H9 (cell line): ENCODE measurements at regions not wholly inside any gene's neighbourhood (a gene's known extent, or its start where the extent isn't known, plus 50 kb on each side); places are given as distances from the start of the nearest gene placed in this dataset.
"Not testable (repeated sequence)": the region's sequence is repeated elsewhere in the genome, so short reads cannot be mapped to it uniquely, and the experiment has no call there.

Experiments
- DNase-seq: peaks from one replicate; pipeline ENCODE4 v3.0.0-alpha.2; 2017
- H2AFZ ChIP-seq: one replicate; pipeline ENCODE4 v1.6.1; 2013; ENCODE audit warnings: mild to moderate bottlenecking, low read length, control low read depth, moderate library complexity
- H2AK5ac ChIP-seq: 2 replicates; pipeline ENCODE4 v1.6.1; 2013; ENCODE audit warnings: low read length, control low read depth, mixed read lengths; ENCODE audit not compliant: insufficient read length
- H2BK120ac ChIP-seq: one replicate; pipeline ENCODE4 v1.6.1; 2013; ENCODE audit warnings: low read depth, mild to moderate bottlenecking, low read length, control low read depth, inconsistent platforms; ENCODE audit not compliant: poor library complexity, severe bottlenecking
- H2BK12ac ChIP-seq: 2 replicates; pipeline ENCODE4 v1.6.1; 2013; ENCODE audit warnings: low read length, control low read depth, mixed read lengths, low read depth; ENCODE audit not compliant: insufficient read length
- H2BK15ac ChIP-seq: 2 replicates; pipeline ENCODE4 v1.6.1; 2013; ENCODE audit warnings: low read depth, low read length, control low read depth
- H2BK20ac ChIP-seq: one replicate; pipeline ENCODE4 v1.6.1; 2013; ENCODE audit warnings: low read depth, mild to moderate bottlenecking, low read length, control low read depth, inconsistent platforms; ENCODE audit not compliant: poor library complexity, severe bottlenecking
- H2BK5ac ChIP-seq: 2 replicates; pipeline ENCODE4 v1.6.1; 2013; ENCODE audit warnings: low read length, control low read depth, mixed read lengths; ENCODE audit not compliant: insufficient read length
- H3K14ac ChIP-seq: 2 replicates; pipeline ENCODE4 v1.6.1; 2013; ENCODE audit warnings: low read length, control low read depth; ENCODE audit not compliant: insufficient read depth
- H3K18ac ChIP-seq: 2 replicates; pipeline ENCODE4 v1.6.1; 2013; ENCODE audit warnings: low read depth, mild to moderate bottlenecking, mixed read lengths, low read length, control low read depth; ENCODE audit not compliant: insufficient read length
- H3K23ac ChIP-seq: 2 replicates; pipeline ENCODE4 v1.6.1; 2013; ENCODE audit warnings: low read length, control low read depth, mixed read lengths, low read depth; ENCODE audit not compliant: insufficient read length
- H3K23me2 ChIP-seq: 2 replicates; pipeline ENCODE4 v1.6.1; 2013; ENCODE audit warnings: low read depth, mild to moderate bottlenecking, mixed read lengths, low read length, control low read depth; ENCODE audit not compliant: insufficient read length, poor library complexity, severe bottlenecking
- H3K27ac ChIP-seq: 2 replicates; pipeline ENCODE4 v1.5.1; 2013; ENCODE audit warnings: low read length, control low read depth, mixed read lengths, low read depth; ENCODE audit not compliant: insufficient read length
- H3K27me3 ChIP-seq: 2 replicates; pipeline ENCODE4 v1.6.1; 2013; ENCODE audit warnings: low read length, control low read depth, inconsistent platforms; ENCODE audit not compliant: insufficient read depth
- H3K4ac ChIP-seq: 2 replicates; pipeline ENCODE4 v1.6.1; 2013; ENCODE audit warnings: low read depth, mild to moderate bottlenecking, control low read depth, inconsistent platforms, low read length, moderate library complexity
- H3K4me1 ChIP-seq: 2 replicates; pipeline ENCODE4 v1.6.1; 2013; ENCODE audit warnings: low read length, control low read depth, inconsistent platforms; ENCODE audit not compliant: insufficient read depth
- H3K4me2 ChIP-seq: 2 replicates; pipeline ENCODE4 v1.6.1; 2013; ENCODE audit warnings: low read length, control low read depth, mixed read lengths; ENCODE audit not compliant: insufficient read length, insufficient read depth
- H3K56ac ChIP-seq: 2 replicates; pipeline ENCODE4 v1.6.1; 2013; ENCODE audit warnings: low read depth, mild to moderate bottlenecking, mixed read lengths, low read length, control low read depth; ENCODE audit not compliant: insufficient read length
- H3K79me1 ChIP-seq: 2 replicates; pipeline ENCODE4 v1.6.1; 2013; ENCODE audit warnings: low read depth, mild to moderate bottlenecking, moderate library complexity, low read length, control low read depth, inconsistent platforms; ENCODE audit not compliant: insufficient read depth, poor library complexity, severe bottlenecking
- H3K79me2 ChIP-seq: 2 replicates; pipeline ENCODE4 v1.6.1; 2013; ENCODE audit warnings: low read length, control low read depth, inconsistent platforms; ENCODE audit not compliant: insufficient read depth
- H3K9ac ChIP-seq: 2 replicates; pipeline ENCODE4 v1.6.1; 2013; ENCODE audit warnings: low read length, control low read depth, mixed read lengths; ENCODE audit not compliant: insufficient read length; ENCODE audit errors: extremely low read depth
- H3K9me3 ChIP-seq: one replicate; pipeline ENCODE4 v1.6.1; 2013; ENCODE audit warnings: low read depth, low read length, inconsistent platforms; ENCODE audit not compliant: control insufficient read depth
- H3T11ph ChIP-seq: one replicate; pipeline ENCODE4 v1.6.1; 2013; ENCODE audit warnings: mild to moderate bottlenecking, low read length, control low read depth, inconsistent platforms
- H4K20me1 ChIP-seq: one replicate; pipeline ENCODE4 v1.6.1; 2013; ENCODE audit not compliant: control insufficient read depth, insufficient read length, insufficient read depth
- H4K5ac ChIP-seq: 2 replicates; pipeline ENCODE4 v1.6.1; 2013; ENCODE audit warnings: low read depth, mild to moderate bottlenecking, mixed read lengths, low read length, control low read depth; ENCODE audit not compliant: insufficient read length
- H4K8ac ChIP-seq: replicated peaks from 2 replicates; pipeline ENCODE4 v1.6.1; 2013; ENCODE audit warnings: low read length, control low read depth, mixed read lengths, low read depth; ENCODE audit not compliant: insufficient read length
- H4K91ac ChIP-seq: 2 replicates; pipeline ENCODE4 v1.6.1; 2013; ENCODE audit warnings: low read depth, mild to moderate bottlenecking, moderate library complexity, mixed read lengths, low read length, control low read depth; ENCODE audit not compliant: insufficient read length
- H3K27ac Mint-ChIP-seq, 3 experiments: 2 replicates in 2 of 3; 3 replicates in 1 of 3; pipeline ENCODE4 v1.8.0; 2020 to 2021; ENCODE audit warnings: mixed read lengths in 3 of 3, mild to moderate bottlenecking in 1 of 3, moderate library complexity in 1 of 3
- H3K27me3 Mint-ChIP-seq: 2 replicates; pipeline ENCODE4 v1.8.0; 2021; ENCODE audit warnings: low read depth, mild to moderate bottlenecking, moderate library complexity, mixed read lengths
- H3K36me3 Mint-ChIP-seq, 3 experiments: 2 replicates in 2 of 3; 3 replicates in 1 of 3; pipeline ENCODE4 v1.8.0; 2020 to 2021; ENCODE audit warnings: low read depth in 3 of 3, mixed read lengths in 3 of 3; ENCODE audit not compliant: insufficient read depth in 1 of 3
- H3K4me1 Mint-ChIP-seq, 2 experiments: 2 replicates each; pipeline ENCODE4 v1.8.0; 2020; ENCODE audit warnings: mixed read lengths in 2 of 2
- H3K4me3 Mint-ChIP-seq, 2 experiments: 2 replicates in 1 of 2; 3 replicates in 1 of 2; pipeline ENCODE4 v1.8.0; 2020 to 2021; ENCODE audit warnings: mild to moderate bottlenecking in 2 of 2, mixed read lengths in 2 of 2, moderate library complexity in 1 of 2
- H3K9me3 Mint-ChIP-seq, 2 experiments: 2 replicates in 1 of 2; 3 replicates in 1 of 2; pipeline ENCODE4 v1.8.0; 2020; ENCODE audit warnings: mild to moderate bottlenecking in 2 of 2, mixed read lengths in 2 of 2, moderate library complexity in 1 of 2
- WGBS: extraction: QIAGEN DNeasy Blood & Tissue Kit; methylation state at CpG from one replicate; pipeline ENCODE4 v1.1.7; 2013; ENCODE audit warnings: missing lambda C conversion rate, low lambda C conversion rate, mixed read lengths; ENCODE audit not compliant: insufficient read length; ENCODE audit errors: extremely low coverage; 5-methylcytosine and 5-hydroxymethylcytosine counted together

DNA sequence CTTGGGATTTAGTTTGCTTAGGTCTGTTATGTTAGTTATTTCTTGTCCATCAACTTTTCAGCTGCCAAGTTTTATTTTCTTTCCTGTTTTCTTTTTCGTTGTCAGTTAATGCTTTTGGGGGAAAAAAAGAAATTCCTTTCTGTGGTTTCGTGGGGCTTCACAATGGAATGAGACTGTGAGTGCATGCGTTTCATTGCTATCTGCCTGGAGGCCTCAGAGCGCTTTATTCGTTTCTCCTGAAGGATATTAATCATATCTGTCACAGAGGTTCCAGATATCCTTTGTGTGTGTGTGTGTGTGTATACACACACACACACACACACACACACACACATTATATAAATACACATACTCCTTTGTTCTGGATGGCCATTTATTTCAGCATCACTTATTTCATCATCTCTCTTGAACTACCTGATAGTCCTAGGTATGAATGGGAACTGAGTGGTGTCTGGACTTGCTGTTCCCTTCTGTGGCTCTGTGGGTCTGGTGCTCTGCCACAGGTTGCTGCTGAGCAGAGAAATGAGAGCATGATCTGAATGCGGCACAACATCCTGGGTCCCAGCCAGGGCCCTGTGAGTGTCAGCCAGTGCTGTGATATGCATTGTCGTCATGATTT lies 66.9 kb upstream of the ADORA2B start:
- H3K27ac Mint-ChIP-seq, H3K4me3 Mint-ChIP-seq: not testable (repeated sequence)

More for the DNA sequence above, 66.9 kb upstream of the ADORA2B start:
- H4K5ac ChIP-seq, H3K27me3 ChIP-seq, H4K91ac ChIP-seq, H3K4ac ChIP-seq, H3K14ac ChIP-seq, H3K4me2 ChIP-seq, H2BK5ac ChIP-seq, H4K20me1 ChIP-seq, H3K4me1 ChIP-seq, H3K23me2 ChIP-seq, H4K8ac ChIP-seq, H2AFZ ChIP-seq, H3K79me1 ChIP-seq, H3K27ac ChIP-seq, H3K9me3 ChIP-seq, H3K23ac ChIP-seq, H3K9ac ChIP-seq, H3K79me2 ChIP-seq, H3K27me3 Mint-ChIP-seq, H3K56ac ChIP-seq, H2BK12ac ChIP-seq, H3K36me3 Mint-ChIP-seq, DNase-seq, H3K9me3 Mint-ChIP-seq, H2BK20ac ChIP-seq, H2AK5ac ChIP-seq, H3K4me1 Mint-ChIP-seq, H3K18ac ChIP-seq, H3T11ph ChIP-seq, H2BK15ac ChIP-seq, H2BK120ac ChIP-seq: not testable (repeated sequence)
- WGBS, result no CpG with 5 or more reads among the region's 7 CpGs
